H1 (cell line): ENCODE measurements at regions not wholly inside any gene's neighbourhood (a gene's known extent, or its start where the extent isn't known, plus 50 kb on each side); places are given as distances from the start of the nearest gene placed in this dataset.

ENCODE experiments used
- CTCF ChIA-PET: fragments of 300-600 bp; sonication (Branson Sonifier 250); formaldehyde crosslinking; loops from one replicate; lab custom pipeline; 2021; ENCODE audit not compliant: partially characterized antibody; lab: Charles Lee
- POLR2A ChIA-PET: fragments of 300-600 bp; sonication (Branson Sonifier 250); formaldehyde crosslinking; loops from one replicate; lab custom pipeline; 2021; ENCODE audit warnings: inconsistent platforms; ENCODE audit not compliant: partially characterized antibody; lab: Charles Lee
- DNase-seq, 2 experiments: peaks; one replicate each; pipeline versions ENCODE4 v3.0.0 to v3.0.0-alpha.2; 2010 to 2022; ENCODE audit warnings: low spot score in 2 of 2, low read depth in 1 of 2, mixed read lengths in 1 of 2
- FAIRE-seq: peaks from 2 replicates; lab custom pipeline; 2011; peaks lifted over from hg19 to GRCh38; lab: Jason Lieb, UNC
- H2AFZ ChIP-seq: 2 replicates; pipeline ENCODE4 v1.8.1; 2012; ENCODE audit warnings: low read length, inconsistent platforms
- H2AK5ac ChIP-seq: 2 replicates; pipeline ENCODE4 v1.6.1; 2013; ENCODE audit warnings: low read depth, low read length
- H2BK120ac ChIP-seq: replicated peaks from 2 replicates; pipeline ENCODE3; 2013; ENCODE audit warnings: low read depth, low read length, inconsistent platforms
- H2BK12ac ChIP-seq: 2 replicates; pipeline ENCODE4 v1.6.1; 2013; ENCODE audit warnings: low read depth, low read length
- H2BK15ac ChIP-seq: 2 replicates; pipeline ENCODE4 v1.6.1; 2013; ENCODE audit warnings: low read length
- H2BK20ac ChIP-seq: 2 replicates; pipeline ENCODE4 v1.6.1; 2013; ENCODE audit warnings: low read length
- H2BK5ac ChIP-seq: 2 replicates; pipeline ENCODE4 v1.6.1; 2013; ENCODE audit warnings: low read depth, low read length
- H3K14ac ChIP-seq: 2 replicates; pipeline ENCODE4 v1.6.1; 2013; ENCODE audit warnings: inconsistent platforms; ENCODE audit not compliant: insufficient read length
- H3K18ac ChIP-seq: 2 replicates; pipeline ENCODE4 v1.6.1; 2013; ENCODE audit warnings: low read length; ENCODE audit errors: extremely low read depth
- H3K23ac ChIP-seq: 2 replicates; pipeline ENCODE4 v1.6.1; 2013; ENCODE audit warnings: inconsistent platforms; ENCODE audit not compliant: insufficient read length
- H3K23me2 ChIP-seq: 2 replicates; pipeline ENCODE4 v1.6.1; 2013; ENCODE audit warnings: low read depth, low read length
- H3K27ac ChIP-seq: 2 replicates; pipeline ENCODE4 v1.6.1; 2011; ENCODE audit warnings: low read depth, low read length, inconsistent platforms
- H3K27me3 ChIP-seq, 4 experiments: replicated peaks in 1 of 4; 1 replicate in 1 of 4; 2 replicates in 3 of 4; pipeline versions ENCODE4 v1.6.1 to v1.8.1; 2011 to 2013; ENCODE audit warnings: low read length in 3 of 4, mild to moderate bottlenecking in 3 of 4, inconsistent platforms in 2 of 4, mixed read lengths in 2 of 4, moderate library complexity in 1 of 4; ENCODE audit not compliant: control insufficient read depth in 3 of 4, insufficient read depth in 3 of 4; ENCODE audit errors: extremely low read depth in 1 of 4
- H3K36me3 ChIP-seq, 4 experiments: 2 replicates each; pipeline versions ENCODE4 v1.6.1 to v1.8.1; 2011 to 2013; ENCODE audit warnings: mild to moderate bottlenecking in 4 of 4, low read length in 3 of 4, moderate library complexity in 2 of 4, control low read depth in 1 of 4, inconsistent platforms in 1 of 4; ENCODE audit not compliant: insufficient read depth in 4 of 4, control insufficient read depth in 2 of 4
- H3K4ac ChIP-seq: replicated peaks from 2 replicates; pipeline ENCODE3; 2013; ENCODE audit warnings: low read length, low read depth, mixed read lengths, inconsistent platforms; ENCODE audit not compliant: insufficient read length
- H3K4me1 ChIP-seq, 4 experiments: replicated peaks in 1 of 4; 1 replicate in 1 of 4; 2 replicates in 3 of 4; pipeline versions ENCODE4 v1.6.1 to v1.8.1; 2011 to 2013; ENCODE audit warnings: low read length in 3 of 4, inconsistent platforms in 2 of 4, mixed read lengths in 1 of 4; ENCODE audit not compliant: insufficient read depth in 4 of 4, control insufficient read depth in 3 of 4
- H3K4me2 ChIP-seq, 2 experiments: 2 replicates each; pipeline versions ENCODE4 v1.6.1 to v1.8.1; 2011 to 2013; ENCODE audit warnings: low read depth in 2 of 2, low read length in 2 of 2, control low read depth in 1 of 2, inconsistent platforms in 1 of 2, mild to moderate bottlenecking in 1 of 2; ENCODE audit not compliant: insufficient read depth in 1 of 2
- H3K4me3 ChIP-seq, 4 experiments: fragments of 200-600, 300-600 bp in 1 of 4; sonication (generic), shearing (Covaris generic), sonication (Bioruptor Twin) in 1 of 4; 2 replicates each; pipeline versions ENCODE4 v1.5.1 to v1.8.1; 2011 to 2016; ENCODE audit warnings: low read length in 4 of 4, low read depth in 3 of 4, control low read depth in 2 of 4, inconsistent platforms in 2 of 4, mild to moderate bottlenecking in 2 of 4, mixed read lengths in 1 of 4, moderate library complexity in 1 of 4; ENCODE audit not compliant: insufficient read depth in 2 of 4; ENCODE audit errors: extremely low read depth in 1 of 4
- H3K56ac ChIP-seq: replicated peaks from 2 replicates; pipeline ENCODE3; 2013; ENCODE audit warnings: low read depth, mild to moderate bottlenecking, mixed read lengths, low read length, inconsistent platforms; ENCODE audit not compliant: insufficient read length
- H3K79me1 ChIP-seq: 2 replicates; pipeline ENCODE4 v1.6.1; 2013; ENCODE audit warnings: low read depth, low read length, control low read depth
- H3K79me2 ChIP-seq, 2 experiments: 2 replicates each; pipeline versions ENCODE4 v1.6.1 to v1.8.1; 2012 to 2013; ENCODE audit warnings: low read length in 2 of 2, mild to moderate bottlenecking in 2 of 2, inconsistent platforms in 1 of 2; ENCODE audit not compliant: insufficient read depth in 2 of 2, control insufficient read depth in 1 of 2
- H3K9ac ChIP-seq, 4 experiments: replicated peaks in 1 of 4; 1 replicate in 1 of 4; 2 replicates in 3 of 4; pipeline versions ENCODE4 v1.6.1 to v1.8.1; 2011 to 2013; ENCODE audit warnings: low read depth in 3 of 4, low read length in 3 of 4, control low read depth in 2 of 4, mild to moderate bottlenecking in 2 of 4, moderate library complexity in 2 of 4, inconsistent platforms in 1 of 4; ENCODE audit errors: extremely low read depth in 1 of 4
- H3K9me3 ChIP-seq, 2 experiments: 2 replicates each; pipeline versions ENCODE4 v1.6.1 to v1.8.1; 2012 to 2013; ENCODE audit warnings: mild to moderate bottlenecking in 2 of 2, moderate library complexity in 2 of 2, control low read depth in 1 of 2, inconsistent platforms in 1 of 2, low read depth in 1 of 2, low read length in 1 of 2, mixed read lengths in 1 of 2; ENCODE audit not compliant: insufficient read depth in 2 of 2
- H4K20me1 ChIP-seq, 2 experiments: replicated peaks in 1 of 2; 2 replicates each; pipeline versions ENCODE3 to v1.8.1; 2011 to 2013; ENCODE audit warnings: inconsistent platforms in 2 of 2, low read length in 2 of 2, mild to moderate bottlenecking in 1 of 2; ENCODE audit not compliant: insufficient read depth in 2 of 2, control insufficient read depth in 1 of 2
- H4K5ac ChIP-seq: 2 replicates; pipeline ENCODE4 v1.6.1; 2013; ENCODE audit warnings: low read length, low read depth, mixed read lengths, inconsistent platforms; ENCODE audit not compliant: insufficient read length
- H4K8ac ChIP-seq: 2 replicates; pipeline ENCODE4 v1.8.0; 2013; ENCODE audit warnings: mild to moderate bottlenecking, moderate library complexity, low read length, inconsistent platforms; ENCODE audit not compliant: insufficient read depth; ENCODE audit errors: extremely low read depth
- H4K91ac ChIP-seq: replicated peaks from 2 replicates; pipeline ENCODE3; 2013; ENCODE audit warnings: low read length, mixed read lengths, inconsistent platforms; ENCODE audit not compliant: insufficient read length
- EZH2 ChIP-seq: fragments of 200-600 bp; sonication (generic); IDR thresholded peaks from 2 replicates; pipeline ENCODE4 v1.7.1; 2012; ENCODE audit warnings: low read depth, mild to moderate bottlenecking, moderate library complexity, low read length, inconsistent platforms; ENCODE audit not compliant: severe bottlenecking
- MAFK ChIP-seq: IDR thresholded peaks from 2 replicates; pipeline ENCODE4 v1.6.1; 2012; ENCODE audit warnings: low read depth, mild to moderate bottlenecking, improper control_type of control experiment, low read length
- NRF1 ChIP-seq: IDR thresholded peaks from 2 replicates; pipeline ENCODE4 v1.6.1; 2011; ENCODE audit warnings: mild to moderate bottlenecking, low read depth, low read length, improper control_type of control experiment
- POU5F1 ChIP-seq: IDR thresholded peaks from 2 replicates; pipeline ENCODE4 v1.6.1; 2011; ENCODE audit warnings: low read depth, mild to moderate bottlenecking, low read length, moderate library complexity
- SIX5 ChIP-seq: IDR thresholded peaks from 2 replicates; pipeline ENCODE4 v1.6.1; 2011; ENCODE audit warnings: mild to moderate bottlenecking, low read depth, low read length
- SP4 ChIP-seq: IDR thresholded peaks from 2 replicates; pipeline ENCODE4 v1.6.1; 2012; ENCODE audit warnings: low read length, inconsistent platforms
- SRF ChIP-seq: IDR thresholded peaks from 2 replicates; pipeline ENCODE4 v1.6.1; 2011; ENCODE audit warnings: mild to moderate bottlenecking, low read depth, low read length, moderate library complexity
- SUZ12 ChIP-seq: fragments of 200-600 bp; sonication (generic); IDR thresholded peaks from 2 replicates; pipeline ENCODE4 v1.6.1; 2012; ENCODE audit warnings: mild to moderate bottlenecking, inconsistent platforms, low read length, moderate library complexity, mixed read lengths
- TCF12 ChIP-seq: IDR thresholded peaks from 2 replicates; pipeline ENCODE4 v1.6.1; 2011; ENCODE audit warnings: low read depth, mild to moderate bottlenecking, low read length
- YY1 ChIP-seq: IDR thresholded peaks from 2 replicates; pipeline ENCODE4 v1.6.1; 2011; ENCODE audit warnings: low read depth, mild to moderate bottlenecking, low read length
- WGBS, 2 experiments: shearing (Covaris generic) in 1 of 2; methylation state at CpG; one replicate each; pipeline versions ENCODE4 v1.1.6 to v1.1.7; 2013 to 2015; ENCODE audit warnings: low lambda C conversion rate in 2 of 2, mixed read lengths in 2 of 2, inconsistent platforms in 1 of 2, low coverage in 1 of 2, missing lambda C conversion rate in 1 of 2; ENCODE audit not compliant: insufficient replicate concordance in 2 of 2, insufficient coverage in 1 of 2, insufficient read length in 1 of 2; ENCODE audit errors: extremely low coverage in 1 of 2, missing lambda C conversion rate in 1 of 2; 5-methylcytosine and 5-hydroxymethylcytosine counted together
- TF ChIP-seq, protein P1 (sequence below): IDR thresholded peaks from 2 replicates; pipeline ENCODE4 v1.6.1; 2012; ENCODE audit warnings: low read length, inconsistent platforms
- TF ChIP-seq, protein P2 (sequence below): IDR thresholded peaks from 2 replicates; pipeline ENCODE4 v1.6.1; 2011; ENCODE audit warnings: low read length, improper control_type of control experiment

DNA sequence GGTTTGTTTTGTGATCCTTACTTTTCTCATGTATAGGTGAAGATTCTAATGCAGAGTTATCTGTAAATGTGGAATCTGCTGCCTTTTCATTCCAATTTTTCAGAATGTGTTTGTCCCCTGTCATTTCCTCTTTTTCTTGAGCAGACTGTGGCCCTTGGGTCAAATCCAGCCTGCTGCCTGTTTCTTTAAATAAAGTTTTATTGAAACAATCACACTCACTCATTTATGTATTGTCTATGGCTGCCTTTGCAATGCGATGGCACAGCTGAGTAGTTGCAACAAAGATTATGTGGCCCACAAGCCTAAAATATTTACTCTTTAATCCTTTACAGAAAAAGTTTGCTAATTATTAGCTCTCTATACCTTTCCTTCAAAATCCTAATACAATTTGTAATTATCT, 116.3 kb upstream of the NPHP3 start:
- CTCF ChIA-PET: interaction anchor here (0.7 to 3.0 kb wide), 5 partner anchors 9 to 430 kb away, joined by 3 to 9 read pairs (median 5); partner anchors contain the start of gene TMEM108
- H3K4ac ChIP-seq: no peak overlapping the region
- no peak overlapping the region for H4K5ac ChIP-seq
- no peak overlapping the region for H2BK12ac ChIP-seq
- no peak overlapping the region for H4K91ac ChIP-seq
- H2BK15ac ChIP-seq: no peak overlapping the region
- H3K27me3 ChIP-seq: no peaks in the 10 kb centered on the region
- no peak for DNase-seq
- no peak overlapping the region for H3K9ac ChIP-seq
- no peaks in the 10 kb centered on the region for H3K79me2 ChIP-seq
- no peak overlapping the region for H3K18ac ChIP-seq
- POLR2A ChIA-PET: interaction anchor here (0.7 to 1.2 kb wide), 2 partner anchors 41 to 446 kb away, joined by 3 read pairs; no protein-coding TSS in a partner anchor
- no peaks in the 10 kb centered on the region for H3K9me3 ChIP-seq
- no peaks in the 10 kb centered on the region for H3K23me2 ChIP-seq
- no peak overlapping the region for H2AFZ ChIP-seq
- no peak for FAIRE-seq
- WGBS, 2 experiments: 81% methylated on average over 1 of the region's 1 CpG; no CpG with 5 or more reads in 1 of the 2 experiments
- no peak overlapping the region for H3K23ac ChIP-seq
- no peak overlapping the region for H2BK5ac ChIP-seq
- no peaks in the 10 kb centered on the region for H3K79me1 ChIP-seq
- no peak overlapping the region for H2BK120ac ChIP-seq
- no peaks in the 10 kb centered on the region for H3K36me3 ChIP-seq
- no peak overlapping the region for H3K14ac ChIP-seq
- H2BK20ac ChIP-seq: no peak overlapping the region
- no peak overlapping the region for H3K4me3 ChIP-seq
- no peak overlapping the region for H3K27ac ChIP-seq
- H3K4me1 ChIP-seq: peaks cover 0 to 4% (median 0%) of the 10 kb centered on the region in 4 experiments; a peak in 3 of 7 replicates
- no peak overlapping the region for H2AK5ac ChIP-seq
- H4K8ac ChIP-seq: no peak overlapping the region
- H4K20me1 ChIP-seq: no peaks in the 10 kb centered on the region
- H3K4me2 ChIP-seq: no peak overlapping the region
- no peak overlapping the region for H3K56ac ChIP-seq
- TF ChIP-seq SRF (no peak), MAFK (no peak), YY1 (no peak), POU5F1 (no peak), NRF1 (no peak), TCF12 (no peak), SP4 (no peak), SIX5 (no peak), SUZ12 (no peak), EZH2 (no peak)
- TF ChIP-seq, protein P1, sequence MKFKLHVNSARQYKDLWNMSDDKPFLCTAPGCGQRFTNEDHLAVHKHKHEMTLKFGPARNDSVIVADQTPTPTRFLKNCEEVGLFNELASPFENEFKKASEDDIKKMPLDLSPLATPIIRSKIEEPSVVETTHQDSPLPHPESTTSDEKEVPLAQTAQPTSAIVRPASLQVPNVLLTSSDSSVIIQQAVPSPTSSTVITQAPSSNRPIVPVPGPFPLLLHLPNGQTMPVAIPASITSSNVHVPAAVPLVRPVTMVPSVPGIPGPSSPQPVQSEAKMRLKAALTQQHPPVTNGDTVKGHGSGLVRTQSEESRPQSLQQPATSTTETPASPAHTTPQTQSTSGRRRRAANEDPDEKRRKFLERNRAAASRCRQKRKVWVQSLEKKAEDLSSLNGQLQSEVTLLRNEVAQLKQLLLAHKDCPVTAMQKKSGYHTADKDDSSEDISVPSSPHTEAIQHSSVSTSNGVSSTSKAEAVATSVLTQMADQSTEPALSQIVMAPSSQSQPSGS: no peak
- TF ChIP-seq, protein P2, sequence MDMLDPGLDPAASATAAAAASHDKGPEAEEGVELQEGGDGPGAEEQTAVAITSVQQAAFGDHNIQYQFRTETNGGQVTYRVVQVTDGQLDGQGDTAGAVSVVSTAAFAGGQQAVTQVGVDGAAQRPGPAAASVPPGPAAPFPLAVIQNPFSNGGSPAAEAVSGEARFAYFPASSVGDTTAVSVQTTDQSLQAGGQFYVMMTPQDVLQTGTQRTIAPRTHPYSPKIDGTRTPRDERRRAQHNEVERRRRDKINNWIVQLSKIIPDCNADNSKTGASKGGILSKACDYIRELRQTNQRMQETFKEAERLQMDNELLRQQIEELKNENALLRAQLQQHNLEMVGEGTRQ: no peak
